B cell (primary cell): ENCODE measurements at regions not wholly inside any gene's neighbourhood (a gene's known extent, or its start where the extent isn't known, plus 50 kb on each side); places are given as distances from the start of the nearest gene placed in this dataset.

Source experiments
- ATAC-seq: fragments of 200-7000 bp; cut with Tn5 transposase; one replicate; pipeline ENCODE4 v1.10.0; 2021; ENCODE audit warnings: low read depth, mild to moderate bottlenecking, moderate number of reproducible peaks, moderate library complexity
- CTCF ChIA-PET: fragments of 350-600 bp; sonication (Branson Sonifier 250); formaldehyde crosslinking; loops from one replicate; lab custom pipeline; 2021; ENCODE audit warnings: antibody characterized with exemption, inconsistent platforms; lab: Charles Lee
- POLR2A ChIA-PET: fragments of 350-600 bp; sonication (Branson Sonifier 250); formaldehyde crosslinking; loops from one replicate; lab custom pipeline; 2021; ENCODE audit warnings: antibody characterized with exemption; lab: Charles Lee
- DNase-seq: peaks from one replicate; pipeline ENCODE4 v3.0.0; 2013
- H2AFZ ChIP-seq: 2 replicates; pipeline ENCODE4 v1.6.1; 2012; ENCODE audit warnings: mild to moderate bottlenecking, low read depth, low read length; ENCODE audit not compliant: insufficient read depth, poor library complexity, severe bottlenecking
- H3K27ac ChIP-seq, 2 donors: 1 replicate in 1 of 2; 2 replicates in 1 of 2; pipeline ENCODE4 v1.5.1; 2012 to 2013; ENCODE audit warnings: low read length in 2 of 2, mild to moderate bottlenecking in 2 of 2, moderate library complexity in 1 of 2
- H3K27me3 ChIP-seq, 4 experiments: fragments of 200-600 bp in 1 of 4; sonication (generic) in 1 of 4; replicated peaks in 1 of 4; 1 replicate in 2 of 4; 2 replicates in 2 of 4; pipeline versions ENCODE4 v1.6.1 to v1.7.0; 2013 to 2016; ENCODE audit warnings: low read length in 3 of 4, mild to moderate bottlenecking in 2 of 4, mixed read lengths in 1 of 4, moderate library complexity in 1 of 4; ENCODE audit not compliant: insufficient read depth in 4 of 4, control insufficient read depth in 3 of 4; ENCODE audit errors: control extremely low read depth in 1 of 4
- H3K36me3 ChIP-seq, 2 experiments: replicated peaks in 1 of 2; 1 replicate in 1 of 2; 2 replicates in 1 of 2; pipeline versions ENCODE4 v1.6.1 to v1.7.1; 2013; ENCODE audit warnings: low read length in 1 of 2; ENCODE audit not compliant: insufficient read depth in 2 of 2, control insufficient read depth in 1 of 2; ENCODE audit errors: control extremely low read depth in 1 of 2, extremely low read depth in 1 of 2
- H3K4me1 ChIP-seq, 2 donors: fragments of 200-600 bp in 1 of 2; sonication (generic) in 1 of 2; 1 replicate in 1 of 2; 2 replicates in 1 of 2; pipeline versions ENCODE4 v1.5.1 to v1.6.1; 2013 to 2017; ENCODE audit warnings: low read length in 2 of 2; ENCODE audit not compliant: control insufficient read depth in 2 of 2, insufficient read depth in 2 of 2
- H3K4me2 ChIP-seq: replicated peaks from 2 replicates; pipeline ENCODE3; 2012; ENCODE audit warnings: mild to moderate bottlenecking, low read depth, low read length; ENCODE audit not compliant: poor library complexity, severe bottlenecking
- H3K4me3 ChIP-seq, 5 experiments: fragments of 200-600 bp in 1 of 5; sonication (generic) in 1 of 5; 1 replicate in 3 of 5; 2 replicates in 2 of 5; pipeline versions ENCODE4 v1.5.1 to v1.7.0; 2011 to 2016; ENCODE audit warnings: low read length in 4 of 5, mild to moderate bottlenecking in 4 of 5, low read depth in 2 of 5, control low read depth in 1 of 5, moderate library complexity in 1 of 5; ENCODE audit not compliant: insufficient read depth in 1 of 5; ENCODE audit errors: control extremely low read depth in 1 of 5, extremely low read depth in 1 of 5
- H3K79me2 ChIP-seq: fragments of 200-600 bp; sonication (generic); one replicate; pipeline ENCODE4 v1.6.0; 2016; ENCODE audit warnings: low read length; ENCODE audit not compliant: control insufficient read depth, insufficient read depth
- H3K9ac ChIP-seq: fragments of 200-600 bp; sonication (generic); 2 replicates; pipeline ENCODE4 v1.6.1; 2017; ENCODE audit warnings: mild to moderate bottlenecking, low read length, moderate library complexity
- H3K9me3 ChIP-seq, 3 donors: one replicate each; pipeline versions ENCODE4 v1.6.1 to v1.7.1; 2013; ENCODE audit warnings: low read length in 2 of 3; ENCODE audit not compliant: control insufficient read depth in 2 of 3, insufficient read depth in 1 of 3; ENCODE audit errors: control extremely low read depth in 1 of 3
- H4K20me1 ChIP-seq: 2 replicates; pipeline ENCODE4 v1.6.0; 2012; ENCODE audit warnings: mild to moderate bottlenecking, low read length; ENCODE audit not compliant: insufficient read depth, control insufficient read depth, poor library complexity, severe bottlenecking
- H3K27ac Mint-ChIP-seq: one replicate; pipeline ENCODE4 v1.8.0; 2021; ENCODE audit warnings: mixed read lengths
- H3K27me3 Mint-ChIP-seq: one replicate; pipeline ENCODE4 v1.8.0; 2021; ENCODE audit warnings: mixed read lengths
- H3K4me1 Mint-ChIP-seq: one replicate; pipeline ENCODE4 v1.8.0; 2021; ENCODE audit warnings: mixed read lengths
- H3K4me3 Mint-ChIP-seq: one replicate; pipeline ENCODE4 v1.8.0; 2021; ENCODE audit warnings: mixed read lengths
- H3K9me3 Mint-ChIP-seq: one replicate; pipeline ENCODE4 v1.8.0; 2022; ENCODE audit warnings: mixed read lengths; ENCODE audit not compliant: insufficient read depth
- CTCF ChIP-seq: fragments of 200-600 bp; IDR thresholded peaks from one replicate; pipeline ENCODE4 v1.8.0; 2022; ENCODE audit warnings: antibody characterized with exemption, mild to moderate bottlenecking
- EZH2 ChIP-seq: IDR thresholded peaks from 2 replicates; pipeline ENCODE4 v1.6.1; 2012; ENCODE audit warnings: borderline replicate concordance, low read depth, mild to moderate bottlenecking, moderate library complexity, low read length; ENCODE audit not compliant: insufficient read depth, poor library complexity, severe bottlenecking
- WGBS: methylation state at CpG from one replicate; pipeline ENCODE4 v1.1.5; 2013; ENCODE audit warnings: missing lambda C conversion rate; ENCODE audit not compliant: insufficient coverage; 5-methylcytosine and 5-hydroxymethylcytosine counted together
- intact Hi-C: fragments of 100-400 bp; cut with micrococcal nuclease; formaldehyde crosslinking; loops from one replicate; pipeline ENCODE4 v1.10.0; 2022

- Histone ChIP-seq H3K36me3 (no peaks in the 10 kb centered on the region), H3K9ac (no peak overlapping the region), H3K4me1 (no peaks in the 10 kb centered on the region), H4K20me1 (no peaks in the 10 kb centered on the region), H3K4me3 (no peak overlapping the region), H3K79me2 (no peaks in the 10 kb centered on the region), H2AFZ (no peak overlapping the region), H3K4me2 (no peak overlapping the region), H3K9me3 (no peaks in the 10 kb centered on the region), H3K27me3 (no peaks in the 10 kb centered on the region), H3K27ac (no peak overlapping the region)
- Mint-ChIP-seq H3K27ac (no peak overlapping the region), H3K4me3 (no peak overlapping the region), H3K27me3 (no peaks in the 10 kb centered on the region), H3K4me1 (peaks cover 10% of the 10 kb centered on the region), H3K9me3 (no peaks in the 10 kb centered on the region)
- 78% methylated on average over 2 of the region's 3 CpGs for WGBS
- CTCF ChIA-PET, result no interaction called here
- intact Hi-C loops, result no loop called here
- DNase-seq, result no peak
- ATAC-seq, result no peak
- TF ChIP-seq EZH2, result no peak
- TF ChIP-seq CTCF, result no peak
- POLR2A ChIA-PET, result no interaction called here
Measured at GRCh38 chr1:79781261-79781660, 774.7 kb upstream of the ADGRL4 start.

GRCh38 chr1:79777481-79778219, 771.1 kb upstream of the ADGRL4 start:
- peaks cover 10% of the 10 kb centered on the region for H3K4me1 Mint-ChIP-seq
- H3K9ac ChIP-seq, result no peak overlapping the region
- ChIA-PET CTCF (no interaction called here), POLR2A (no interaction called here)
- intact Hi-C loops, result no loop called here
- no peaks in the 10 kb centered on the region for H3K36me3 ChIP-seq
- H3K9me3 Mint-ChIP-seq, result no peaks in the 10 kb centered on the region
- no peak overlapping the region for H3K4me2 ChIP-seq
- H3K27me3 ChIP-seq, result no peaks in the 10 kb centered on the region
- no peaks in the 10 kb centered on the region for H3K9me3 ChIP-seq
- no peak overlapping the region for H3K4me3 Mint-ChIP-seq
- H3K4me3 ChIP-seq, result no peak overlapping the region
- no peak overlapping the region for H3K27ac Mint-ChIP-seq
- H3K27me3 Mint-ChIP-seq, result no peaks in the 10 kb centered on the region
- no peak for TF ChIP-seq EZH2
- TF ChIP-seq CTCF, result no peak
- no peak overlapping the region for H3K27ac ChIP-seq
- ATAC-seq (peak; percentile 91), DNase-seq (peak; percentile 56)
- no peaks in the 10 kb centered on the region for H3K4me1 ChIP-seq
- H2AFZ ChIP-seq, result no peak overlapping the region
- no peaks in the 10 kb centered on the region for H4K20me1 ChIP-seq
- H3K79me2 ChIP-seq, result no peaks in the 10 kb centered on the region
- no CpG with 5 or more reads among the region's 2 CpGs for WGBS
